ENCODE measurements at regions not wholly inside any gene's neighbourhood (a gene's known extent, or its start where the extent isn't known, plus 50 kb on each side); places are given as distances from the start of the nearest gene placed in this dataset.

- Histone ChIP-seq H2BK120ac (ENCODE audit: low read depth, low read length) (no peak overlapping the region), H2BK5ac (ENCODE audit: low read depth, low read length, poor library complexity, severe bottlenecking) (no peak overlapping the region), H3K9me3 (ENCODE audit: control insufficient read depth, insufficient read depth, low read length) (peaks cover 2% of the 10 kb centered on the region), H2AFZ (replicated peaks; ENCODE audit: low read length, poor library complexity) (no peak overlapping the region), H3K18ac (ENCODE audit: low read depth, low read length) (no peak overlapping the region), H3K36me3 (ENCODE audit: control insufficient read depth, insufficient read depth, low read length) (no peaks in the 10 kb centered on the region), H3K56ac (ENCODE audit: extremely low read depth, insufficient read depth, low read length) (no peak overlapping the region), H3K4ac (ENCODE audit: low read depth, low read length) (no peak overlapping the region), H3K27me3 (ENCODE audit: control insufficient read depth, insufficient read depth, low read length) (no peaks in the 10 kb centered on the region), H3K27ac (ENCODE audit: insufficient read depth, low read length) (no peak overlapping the region), H3K4me3 (ENCODE audit: insufficient read depth, low read depth, low read length) (no peak overlapping the region), H3K4me1 (ENCODE audit: control insufficient read depth, insufficient read depth, low read length) (no peaks in the 10 kb centered on the region), H3K4me2 (ENCODE audit: low read depth, low read length) (no peak overlapping the region), H3K14ac (replicated peaks; ENCODE audit: low read depth, low read length) (no peak overlapping the region), H2AK5ac (ENCODE audit: low read depth, low read length) (no peak overlapping the region), H3K79me1 (ENCODE audit: low read depth in 1 of 2, low read length in 2 of 2) (no peaks in the 10 kb centered on the region), H2BK15ac (ENCODE audit: low read depth, low read length) (no peak overlapping the region), H4K8ac (ENCODE audit: low read depth in 2 of 2, low read length in 2 of 2) (no peak overlapping the region), H2BK20ac (ENCODE audit: low read depth, low read length) (no peak overlapping the region), H4K20me1 (ENCODE audit: insufficient read depth, low read length) (no peaks in the 10 kb centered on the region), H4K5ac (ENCODE audit: low read depth, low read length) (no peak overlapping the region), H4K91ac (ENCODE audit: insufficient read depth, low read depth, low read length) (no peak overlapping the region), H3K9ac (ENCODE audit: low read depth, low read length) (no peak overlapping the region), H3K9me1 (ENCODE audit: insufficient read depth, low read length) (no peaks in the 10 kb centered on the region), H3K23ac (ENCODE audit: low read depth, low read length) (no peak overlapping the region), H2AK9ac (replicated peaks; ENCODE audit: low read depth, low read length, poor library complexity) (no peak overlapping the region)
- DNase-seq (no peak), ATAC-seq (ENCODE audit: low read depth) (no peak)
- in situ Hi-C loops (cut with MboI; ENCODE audit: low sequenced_read_pairs) (no loop called here), intact Hi-C loops (cut with micrococcal nuclease) (no loop called here), dilution Hi-C loops (cut with HindIII; ENCODE audit: low sequenced_read_pairs, unreplicated experiment) (no loop called here)
- CTCF ChIA-PET: no interaction called here
- WGBS, 2 experiments (ENCODE audit: extremely low coverage in 2 of 2, insufficient read length in 1 of 2): no CpG with 5 or more reads among the region's 8 CpGs
- BruUV-seq (replicated peaks): no TSS peak
- POLR2A ChIA-PET (ENCODE audit: unreplicated experiment): no interaction called here
- TF ChIP-seq CHD1 (IDR thresholded peaks at IDR 0.05; ENCODE audit: low read depth, low read length) (no peak), ELK1 (IDR thresholded peaks at IDR 0.05; ENCODE audit: borderline replicate concordance, low read depth, low read length) (no peak), USF2 (IDR thresholded peaks at IDR 0.05; ENCODE audit: low read depth, low read length) (no peak), MAFK (IDR thresholded peaks at IDR 0.05; ENCODE audit: low read depth, low read length) (no peak), BHLHE40 (IDR thresholded peaks at IDR 0.05; ENCODE audit: low read depth, low read length) (no peak), POLR2A (IDR thresholded peaks at IDR 0.05; ENCODE audit: low read depth, low read length) (no peak), FOS (IDR thresholded peaks at IDR 0.05; ENCODE audit: low read depth, low read length) (no peak), CTCF (conservative IDR thresholded peaks at IDR 0.05; ENCODE audit: low read depth, low read length) (no peak)
These were observed 737.7 kb downstream of the NLGN4X start for GRCh38 chrX:5490786-5491563.

Measured in IMR-90 (cell line).